ENCODE measurements at regions not wholly inside any gene's neighbourhood (a gene's known extent, or its start where the extent isn't known, plus 50 kb on each side); places are given as distances from the start of the nearest gene placed in this dataset.

DNA sequence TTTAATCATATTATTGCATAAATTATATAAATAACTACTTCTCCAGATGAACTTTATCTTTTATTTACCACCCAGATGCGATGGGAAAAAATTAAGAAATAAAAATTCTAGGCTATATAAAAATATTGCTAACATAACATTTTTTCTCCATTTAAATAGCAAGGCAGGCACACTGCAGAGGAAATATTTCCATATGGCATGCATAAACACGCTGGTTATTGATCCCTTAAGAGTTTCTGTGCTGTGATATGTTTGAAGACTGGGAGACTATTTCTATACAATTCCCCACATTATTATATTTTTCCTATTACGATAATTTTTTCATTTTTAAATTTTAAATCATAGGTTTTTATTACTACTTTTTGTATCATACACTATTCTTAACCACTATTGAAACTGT is 131.5 kb downstream of the C12orf50 start:
- no peak for DNase-seq (ENCODE audit: low spot score)
- Mint-ChIP-seq H3K27ac (ENCODE audit: unreplicated experiment) (no peak overlapping the region), H3K4me3 (ENCODE audit: unreplicated experiment) (no peak overlapping the region), H3K4me1 (ENCODE audit: low read depth) (peaks cover 7% of the 10 kb centered on the region), H3K9me3 (ENCODE audit: low read depth) (peaks cover 3% of the 10 kb centered on the region), H3K36me3 (ENCODE audit: low read depth) (peaks cover 3% of the 10 kb centered on the region), H3K27me3 (ENCODE audit: low read depth) (peaks cover 7% of the 10 kb centered on the region)
- TF ChIP-seq, protein P1, sequence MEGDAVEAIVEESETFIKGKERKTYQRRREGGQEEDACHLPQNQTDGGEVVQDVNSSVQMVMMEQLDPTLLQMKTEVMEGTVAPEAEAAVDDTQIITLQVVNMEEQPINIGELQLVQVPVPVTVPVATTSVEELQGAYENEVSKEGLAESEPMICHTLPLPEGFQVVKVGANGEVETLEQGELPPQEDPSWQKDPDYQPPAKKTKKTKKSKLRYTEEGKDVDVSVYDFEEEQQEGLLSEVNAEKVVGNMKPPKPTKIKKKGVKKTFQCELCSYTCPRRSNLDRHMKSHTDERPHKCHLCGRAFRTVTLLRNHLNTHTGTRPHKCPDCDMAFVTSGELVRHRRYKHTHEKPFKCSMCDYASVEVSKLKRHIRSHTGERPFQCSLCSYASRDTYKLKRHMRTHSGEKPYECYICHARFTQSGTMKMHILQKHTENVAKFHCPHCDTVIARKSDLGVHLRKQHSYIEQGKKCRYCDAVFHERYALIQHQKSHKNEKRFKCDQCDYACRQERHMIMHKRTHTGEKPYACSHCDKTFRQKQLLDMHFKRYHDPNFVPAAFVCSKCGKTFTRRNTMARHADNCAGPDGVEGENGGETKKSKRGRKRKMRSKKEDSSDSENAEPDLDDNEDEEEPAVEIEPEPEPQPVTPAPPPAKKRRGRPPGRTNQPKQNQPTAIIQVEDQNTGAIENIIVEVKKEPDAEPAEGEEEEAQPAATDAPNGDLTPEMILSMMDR (IDR thresholded peaks at IDR 0.05), result no peak

DNA sequence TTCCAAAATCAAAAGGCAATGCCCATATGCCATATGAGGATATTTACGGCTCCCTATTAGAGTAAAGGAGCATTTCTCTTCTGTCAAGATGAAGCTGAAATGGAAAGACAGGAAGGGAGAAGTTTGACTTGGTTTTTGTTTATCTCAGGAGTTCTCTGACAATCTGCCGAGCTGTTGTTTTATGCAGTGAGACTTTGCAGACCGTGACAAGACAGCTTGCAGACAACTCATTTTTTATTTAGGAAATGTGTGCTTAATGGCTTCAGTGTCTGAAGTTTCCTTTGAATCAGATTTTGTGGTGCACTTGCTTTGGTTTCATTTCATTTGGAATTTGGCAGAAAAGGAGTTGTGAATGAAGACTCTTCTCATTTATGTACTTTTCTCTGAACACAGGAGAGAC is 145.4 kb downstream of the C12orf50 start:
- TF ChIP-seq, protein P1 (IDR thresholded peaks at IDR 0.05), result no peak
- H3K4me1 Mint-ChIP-seq (ENCODE audit: low read depth), result peaks cover 4% of the 10 kb centered on the region
- H3K27ac Mint-ChIP-seq (ENCODE audit: unreplicated experiment), result no peak overlapping the region
- no peak overlapping the region for H3K4me3 Mint-ChIP-seq (ENCODE audit: unreplicated experiment)
- DNase-seq (ENCODE audit: low spot score), result no peak
- no peaks in the 10 kb centered on the region for H3K36me3 Mint-ChIP-seq (ENCODE audit: low read depth)
- peaks cover 2% of the 10 kb centered on the region for H3K9me3 Mint-ChIP-seq (ENCODE audit: low read depth)
- H3K27me3 Mint-ChIP-seq (ENCODE audit: low read depth), result peaks cover 5% of the 10 kb centered on the region

DNA sequence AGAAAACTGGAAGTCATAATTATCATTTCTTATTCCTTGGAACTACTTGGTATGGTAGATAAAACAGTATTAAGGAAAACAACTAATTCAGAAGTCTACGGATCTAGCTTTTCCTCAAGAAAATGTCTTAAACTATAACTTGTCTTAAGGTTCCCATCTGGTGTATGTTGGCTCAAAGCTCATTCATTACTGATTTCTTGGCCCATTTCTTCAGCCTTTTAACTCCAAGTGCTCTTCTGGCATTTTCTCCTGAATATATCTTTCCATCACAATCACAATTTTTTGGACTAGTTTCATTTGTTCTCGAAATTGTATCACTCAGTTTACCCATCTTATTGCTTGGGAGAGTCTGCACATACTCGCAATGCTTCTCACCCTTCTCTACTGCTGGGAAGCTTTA is 150.1 kb downstream of the C12orf50 start:
- no peak overlapping the region for H3K4me3 Mint-ChIP-seq (ENCODE audit: unreplicated experiment)
- H3K27me3 Mint-ChIP-seq (ENCODE audit: low read depth), result peaks cover 9% of the 10 kb centered on the region
- DNase-seq (ENCODE audit: low spot score), result no peak
- peaks cover 7% of the 10 kb centered on the region for H3K9me3 Mint-ChIP-seq (ENCODE audit: low read depth)
- peaks cover 4% of the 10 kb centered on the region for H3K4me1 Mint-ChIP-seq (ENCODE audit: low read depth)
- H3K27ac Mint-ChIP-seq (ENCODE audit: unreplicated experiment), result no peak overlapping the region
- TF ChIP-seq, protein P1 (IDR thresholded peaks at IDR 0.05), result no peak
- H3K36me3 Mint-ChIP-seq (ENCODE audit: low read depth), result no peaks in the 10 kb centered on the region

DNA sequence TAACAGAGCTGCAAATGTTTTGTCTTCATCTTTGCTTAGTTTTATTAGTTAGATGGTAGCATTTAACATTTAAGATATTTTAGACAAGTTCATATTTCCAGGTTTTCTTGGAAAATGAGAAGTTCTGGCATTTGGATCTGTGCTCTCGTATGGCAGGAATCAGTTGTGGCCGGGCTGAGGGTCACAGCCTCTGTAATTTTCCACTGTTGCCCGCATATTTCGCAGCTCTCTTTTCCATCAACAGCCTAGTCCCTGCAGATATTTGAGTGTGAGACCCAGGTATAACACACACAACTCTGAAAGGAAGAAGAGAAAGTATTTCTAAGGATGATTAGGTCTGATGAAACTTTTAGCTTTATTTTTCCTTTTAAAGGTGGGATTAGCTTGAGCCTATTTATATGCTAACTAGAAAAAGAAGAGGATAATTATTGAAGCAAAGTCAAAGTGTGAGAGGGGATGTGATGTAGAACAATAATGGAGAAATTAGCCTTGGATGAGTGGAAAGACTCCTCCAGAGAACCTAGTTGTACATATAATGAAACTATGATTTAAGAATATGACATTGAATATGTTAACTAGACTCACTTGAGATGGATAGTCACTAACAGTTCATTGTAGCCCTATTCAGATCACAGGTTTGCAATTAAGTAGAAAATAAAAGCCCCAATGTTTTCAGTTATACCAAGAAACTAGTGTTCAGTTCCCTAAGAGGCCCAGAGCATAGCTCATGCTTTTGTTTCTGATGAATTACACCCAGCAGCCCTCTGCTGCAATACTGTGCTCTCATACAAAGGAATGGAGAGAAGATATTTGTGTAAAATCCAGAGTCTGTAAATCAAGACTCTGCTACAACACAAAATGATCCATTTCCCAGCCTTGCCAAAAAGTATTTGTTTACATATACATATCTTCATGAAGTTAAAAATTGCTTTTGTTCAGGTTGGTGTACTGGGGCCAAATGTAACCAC is 158.4 kb downstream of the C12orf50 start:
- no peaks in the 10 kb centered on the region for H3K36me3 Mint-ChIP-seq (ENCODE audit: low read depth)
- no peak overlapping the region for H3K4me3 Mint-ChIP-seq (ENCODE audit: unreplicated experiment)
- H3K27ac Mint-ChIP-seq (ENCODE audit: unreplicated experiment), result no peak overlapping the region
- no peak for DNase-seq (ENCODE audit: low spot score)
- peaks cover 11% of the 10 kb centered on the region for H3K4me1 Mint-ChIP-seq (ENCODE audit: low read depth)
- no peaks in the 10 kb centered on the region for H3K9me3 Mint-ChIP-seq (ENCODE audit: low read depth)
- TF ChIP-seq, protein P1 (IDR thresholded peaks at IDR 0.05), result no peak
- H3K27me3 Mint-ChIP-seq (ENCODE audit: low read depth), result no peaks in the 10 kb centered on the region

DNA sequence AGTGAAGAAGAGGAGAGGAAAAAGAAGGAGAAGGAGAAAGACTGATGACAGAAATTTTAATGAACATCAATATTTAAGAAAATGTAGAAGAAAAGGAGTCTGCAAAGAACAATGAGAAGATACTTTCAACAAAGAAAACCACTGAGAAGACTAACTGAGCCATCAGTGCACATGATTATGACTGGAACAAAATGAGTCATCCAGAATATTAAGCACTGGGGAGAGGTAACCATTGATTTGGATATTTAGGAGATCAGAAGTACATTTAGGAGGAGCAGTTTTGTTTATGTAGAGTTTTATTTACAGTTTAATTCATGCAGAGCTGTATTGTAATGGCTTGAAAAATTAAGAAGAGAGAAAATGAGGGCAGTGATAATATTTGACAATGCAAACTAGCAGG is 159.1 kb downstream of the C12orf50 start:
- no peaks in the 10 kb centered on the region for H3K27me3 Mint-ChIP-seq (ENCODE audit: low read depth)
- TF ChIP-seq, protein P1 (IDR thresholded peaks at IDR 0.05), result no peak

More for the DNA sequence above, 159.1 kb downstream of the C12orf50 start:
- H3K9me3 Mint-ChIP-seq (ENCODE audit: low read depth), result no peaks in the 10 kb centered on the region
- no peak for DNase-seq (ENCODE audit: low spot score)
- no peak overlapping the region for H3K4me3 Mint-ChIP-seq (ENCODE audit: unreplicated experiment)
- H3K27ac Mint-ChIP-seq (ENCODE audit: unreplicated experiment), result no peak overlapping the region
- H3K4me1 Mint-ChIP-seq (ENCODE audit: low read depth), result peaks cover 11% of the 10 kb centered on the region
- H3K36me3 Mint-ChIP-seq (ENCODE audit: low read depth), result no peaks in the 10 kb centered on the region
